ENCODE measurements at regions not wholly inside any gene's neighbourhood (a gene's known extent, or its start where the extent isn't known, plus 50 kb on each side); places are given as distances from the start of the nearest gene placed in this dataset.

- no peak for TF ChIP-seq CTCF (IDR thresholded peaks at IDR 0.05; ENCODE audit: low read depth, low read length, missing input control)
- no peak for TF ChIP-seq YY1 (IDR thresholded peaks at IDR 0.05)
- TF ChIP-seq RAD21 (IDR thresholded peaks at IDR 0.05), result no peak
- no peak for TF ChIP-seq TAF1 (conservative IDR thresholded peaks at IDR 0.05)
- no peak for TF ChIP-seq SP1 (IDR thresholded peaks at IDR 0.05)
Observed at GRCh38 chr7:119685906-119686305, 587.1 kb upstream of the KCND2 start.

Data from liver (tissue), 3 donors.